ENCODE measurements at regions not wholly inside any gene's neighbourhood (a gene's known extent, or its start where the extent isn't known, plus 50 kb on each side); places are given as distances from the start of the nearest gene placed in this dataset.
A peak's percentile ranks its signal among the peaks of the same experiment; 100 is the strongest.

GRCh38 chr10:78619115-78619851, 449.5 kb upstream of the ZMIZ1 start:
- TF ChIP-seq CTCF (IDR thresholded peaks at IDR 0.05; ENCODE audit: insufficient read depth, low read depth, low read length): no peak
- DNase-seq (ENCODE audit: low read depth): no peak
- no peak overlapping the region for H3K4me3 ChIP-seq (ENCODE audit: low read depth, low read length)

GRCh38 chr10:78619896-78620295, 448.9 kb upstream of the ZMIZ1 start:
- H3K4me3 ChIP-seq (ENCODE audit: low read depth, low read length): no peak overlapping the region
- TF ChIP-seq CTCF (IDR thresholded peaks at IDR 0.05; ENCODE audit: insufficient read depth, low read depth, low read length): no peak
- DNase-seq (ENCODE audit: low read depth): no peak

GRCh38 chr10:78620985-78621799, 447.6 kb upstream of the ZMIZ1 start:
- no peak overlapping the region for H3K4me3 ChIP-seq (ENCODE audit: low read depth, low read length)
- no peak for DNase-seq (ENCODE audit: low read depth)
- TF ChIP-seq CTCF (IDR thresholded peaks at IDR 0.05; ENCODE audit: insufficient read depth, low read depth, low read length): no peak

- no peak for TF ChIP-seq CTCF (IDR thresholded peaks at IDR 0.05; ENCODE audit: insufficient read depth, low read depth, low read length)
- no peak overlapping the region for H3K4me3 ChIP-seq (ENCODE audit: low read depth, low read length)
Observed at GRCh38 chr10:78623578-78624215, 445.1 kb upstream of the ZMIZ1 start.

GRCh38 chr10:78624791-78625190, 444.0 kb upstream of the ZMIZ1 start:
- TF ChIP-seq CTCF (IDR thresholded peaks at IDR 0.05; ENCODE audit: insufficient read depth, low read depth, low read length): no peak
- no peak overlapping the region for H3K4me3 ChIP-seq (ENCODE audit: low read depth, low read length)
- no peak for DNase-seq (ENCODE audit: low read depth)

More at GRCh38 chr10:78623578-78624215, 445.1 kb upstream of the ZMIZ1 start:
- DNase-seq (ENCODE audit: low read depth): peak; percentile 45

GRCh38 chr10:78626471-78626870, 442.3 kb upstream of the ZMIZ1 start:
- H3K4me3 ChIP-seq (ENCODE audit: low read depth, low read length): no peak overlapping the region
- no peak for DNase-seq (ENCODE audit: low read depth)
- TF ChIP-seq CTCF (IDR thresholded peaks at IDR 0.05; ENCODE audit: insufficient read depth, low read depth, low read length): no peak

All from fibroblast of villous mesenchyme (primary cell).